GM19025 (cell line): ENCODE measurements at regions not wholly inside any gene's neighbourhood (a gene's known extent, or its start where the extent isn't known, plus 50 kb on each side); places are given as distances from the start of the nearest gene placed in this dataset.

Experiments used
- ATAC-seq: cut with Tn5 transposase; IDR thresholded peaks from one replicate; pipeline ENCODE4 v1.9.1; 2021; ENCODE audit warnings: mild to moderate bottlenecking, low read depth, moderate library complexity; ENCODE audit not compliant: unreplicated experiment

DNA sequence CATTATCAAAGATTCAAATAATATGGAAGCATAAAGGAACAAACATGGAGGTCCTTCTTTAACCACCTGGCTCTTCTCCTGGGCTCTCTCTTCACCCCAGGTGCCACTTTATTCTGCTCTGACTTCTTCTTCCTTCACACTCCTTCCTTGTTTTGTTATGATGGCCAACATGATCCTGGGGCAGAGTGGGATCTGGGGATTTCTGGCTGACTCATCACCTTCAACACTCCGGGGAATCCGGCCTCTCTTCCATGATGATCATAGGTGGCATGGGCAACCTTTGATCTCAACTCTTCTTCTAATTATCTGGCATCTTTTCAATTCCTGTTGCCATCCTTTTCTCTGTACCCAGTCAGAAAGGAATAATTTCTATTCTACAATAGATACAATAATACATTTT is 62.1 kb upstream of the TRPC7 start:
- no peak for ATAC-seq

DNA sequence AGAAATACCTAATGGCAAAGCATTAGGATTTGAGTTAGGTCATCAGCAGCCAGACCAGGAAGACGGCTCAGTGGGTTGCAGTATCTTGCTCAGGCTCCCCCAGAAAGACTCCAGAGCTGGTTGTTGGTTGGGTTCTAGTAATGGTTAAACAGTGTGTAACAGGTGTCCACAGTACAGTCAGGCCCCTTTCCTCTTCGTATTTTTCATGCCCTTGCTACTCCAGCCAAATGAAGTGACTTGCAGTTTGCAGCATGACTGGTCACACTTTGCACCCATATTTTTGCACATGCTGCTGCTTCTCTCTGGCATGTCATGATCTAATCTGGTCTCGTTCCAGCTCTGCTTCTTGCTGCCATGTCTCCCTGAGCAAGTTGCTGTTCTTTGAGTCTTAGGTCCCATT is 60.6 kb upstream of the TRPC7 start:
- ATAC-seq = no peak

DNA sequence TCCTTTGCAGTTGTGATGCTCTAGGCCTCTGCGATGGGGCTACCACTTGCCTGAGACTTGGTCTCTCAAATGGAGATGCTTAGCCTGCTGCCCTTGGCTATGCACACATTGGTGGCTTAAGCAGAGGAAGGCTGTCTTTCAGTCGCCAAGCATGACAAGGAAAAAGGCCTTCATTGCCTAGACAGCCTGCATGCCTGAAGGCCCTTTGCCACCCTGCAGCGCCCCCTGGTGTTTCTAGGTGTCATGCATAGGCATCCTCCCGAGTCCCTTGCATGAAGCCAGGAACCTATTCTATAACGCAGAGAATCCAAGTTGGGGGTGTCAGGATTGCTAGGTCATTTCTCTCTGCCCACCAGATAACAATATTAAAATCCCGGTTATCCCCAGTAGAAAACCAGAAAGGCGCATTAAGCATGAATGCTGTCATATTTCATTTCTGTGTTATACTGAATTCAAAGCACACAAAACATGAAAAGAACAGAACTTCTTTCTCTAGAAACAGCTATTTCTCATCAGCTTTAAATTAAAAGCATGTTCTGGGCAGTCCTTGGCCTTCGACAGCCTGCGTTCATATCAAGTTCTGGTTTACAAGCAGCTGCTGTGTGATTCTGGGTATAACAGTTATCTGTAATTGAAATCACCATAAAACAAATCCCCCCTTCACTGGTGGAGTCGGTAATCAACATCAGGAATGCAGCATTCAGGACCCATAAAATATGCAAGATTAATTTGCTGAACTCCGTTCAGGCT is 59.7 kb upstream of the TRPC7 start:
- ATAC-seq = no peak

DNA sequence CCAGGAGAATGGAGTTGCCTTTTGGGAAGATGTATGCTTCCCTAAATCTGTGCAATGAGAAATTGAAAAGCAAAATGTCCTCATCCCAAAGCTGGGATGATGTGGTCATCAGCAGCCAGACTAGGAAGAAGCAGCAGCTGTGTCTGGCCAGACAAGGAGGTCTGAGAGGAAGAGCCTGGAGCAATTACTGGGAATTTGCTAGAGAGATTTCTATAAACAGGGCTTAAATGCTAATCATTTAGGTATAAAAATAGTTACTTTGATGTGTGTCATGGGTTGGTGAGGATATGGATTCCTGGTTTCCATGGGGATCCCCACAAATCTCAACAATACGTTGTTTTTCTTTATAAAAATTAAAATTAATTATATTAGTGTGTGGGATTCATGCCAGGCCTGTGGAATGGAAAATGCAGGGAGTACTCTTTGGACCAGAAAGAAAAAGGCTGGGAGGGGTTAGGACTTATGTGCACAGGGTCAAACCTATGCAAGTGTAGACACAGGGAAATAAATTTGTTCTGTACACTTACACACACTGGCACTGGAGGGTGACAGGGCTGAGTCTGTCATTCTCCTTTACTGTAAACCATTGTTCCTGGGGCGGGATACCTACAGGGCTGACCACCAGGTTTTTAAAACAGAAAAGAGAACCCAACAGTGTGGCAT is 58.7 kb upstream of the TRPC7 start:
- no peak for ATAC-seq

DNA sequence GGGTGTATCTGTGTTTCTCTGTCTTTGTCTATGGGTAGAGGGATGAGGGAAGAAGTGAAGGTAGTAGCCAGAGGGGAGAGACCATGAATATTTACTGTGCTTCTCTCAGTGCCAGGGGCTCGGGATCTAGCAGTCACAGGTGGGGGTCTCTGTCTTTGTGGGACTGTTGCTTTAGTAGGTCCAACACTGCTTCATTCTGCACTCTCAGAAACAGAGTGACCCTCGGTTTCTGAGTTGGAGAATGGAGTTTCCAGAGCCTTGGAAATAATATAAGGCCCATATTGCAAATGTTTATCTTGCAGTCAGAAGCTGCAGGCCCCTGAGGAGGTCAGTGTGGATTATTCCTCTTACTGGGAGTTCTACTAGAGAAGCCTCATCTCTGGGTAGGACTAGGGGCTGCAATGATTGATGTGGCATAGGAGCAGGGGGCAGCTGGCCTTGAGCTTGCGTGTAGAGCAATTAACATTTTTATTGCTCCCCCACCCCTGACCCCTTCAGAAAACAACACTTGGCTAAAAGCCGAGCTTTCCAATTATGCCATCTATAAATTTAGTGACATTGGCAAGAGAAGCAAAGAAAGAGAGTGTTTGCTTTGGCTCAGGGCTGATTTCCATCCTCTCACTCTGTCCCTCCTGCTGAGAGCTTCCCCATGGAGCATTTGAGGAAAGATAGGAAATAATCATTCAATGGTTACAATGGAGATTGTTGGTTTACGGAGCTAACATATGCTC is 55.0 kb upstream of the TRPC7 start:
- no peak for ATAC-seq

DNA sequence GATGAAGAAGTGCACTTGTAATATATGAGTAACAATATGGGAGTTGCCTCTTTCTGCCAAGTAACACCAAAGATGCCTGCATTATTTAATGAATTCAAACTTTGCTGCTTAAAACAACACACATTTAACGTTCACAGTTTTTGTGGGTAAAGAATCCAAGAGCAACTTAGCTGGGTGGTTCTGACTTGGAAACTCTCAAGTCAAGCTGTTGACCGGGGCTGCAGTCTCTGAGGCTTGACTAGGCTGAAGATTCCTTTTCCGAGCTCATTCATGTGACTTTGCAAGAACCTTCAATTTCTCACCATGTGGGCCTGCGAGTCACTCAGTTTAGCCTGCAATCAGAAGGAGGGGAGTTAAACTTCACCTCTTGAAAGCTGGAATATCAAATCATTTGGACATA is 53.0 kb upstream of the TRPC7 start:
- no peak for ATAC-seq
